ENCODE measurements at regions not wholly inside any gene's neighbourhood (a gene's known extent, or its start where the extent isn't known, plus 50 kb on each side); places are given as distances from the start of the nearest gene placed in this dataset.

- no peak for ATAC-seq (ENCODE audit: low read depth)
- 96% methylated on average over 7 of the region's 7 CpGs for WGBS (ENCODE audit: insufficient coverage)
- no peak overlapping the region for H3K4me3 Mint-ChIP-seq
- no peak overlapping the region for H3K27ac Mint-ChIP-seq
- no peaks in the 10 kb centered on the region for H3K36me3 ChIP-seq (replicated peaks in 1 of 2; ENCODE audit: control extremely low read depth in 1 of 2, control insufficient read depth in 1 of 2, extremely low read depth in 1 of 2, insufficient read depth in 2 of 2, low read length in 1 of 2)
- H3K4me1 Mint-ChIP-seq = no peaks in the 10 kb centered on the region
- ChIA-PET CTCF (no interaction called here), POLR2A (no interaction called here)
- H3K27me3 ChIP-seq (replicated peaks in 1 of 4; ENCODE audit: control extremely low read depth in 1 of 4, control insufficient read depth in 3 of 4, insufficient read depth in 4 of 4, low read length in 3 of 4) = no peaks in the 10 kb centered on the region
- no peaks in the 10 kb centered on the region for H3K79me2 ChIP-seq (ENCODE audit: control insufficient read depth, insufficient read depth, low read length)
- no peak for DNase-seq
- no peak overlapping the region for H3K4me3 ChIP-seq (ENCODE audit: control extremely low read depth in 1 of 5, extremely low read depth in 1 of 5, insufficient read depth in 1 of 5, low read depth in 2 of 5, low read length in 4 of 5)
- H3K9me3 ChIP-seq (ENCODE audit: control extremely low read depth in 1 of 3, control insufficient read depth in 2 of 3, insufficient read depth in 1 of 3, low read length in 2 of 3) = peaks cover 0 to 99% (median 23%) of the 10 kb centered on the region in 3 donors
- no peak for TF ChIP-seq CTCF (IDR thresholded peaks at IDR 0.05)
- no peak for TF ChIP-seq EZH2 (IDR thresholded peaks at IDR 0.05; ENCODE audit: borderline replicate concordance, insufficient read depth, low read depth, low read length, poor library complexity, severe bottlenecking)
- no peak overlapping the region for H3K4me2 ChIP-seq (replicated peaks; ENCODE audit: low read depth, low read length, poor library complexity, severe bottlenecking)
- no peaks in the 10 kb centered on the region for H3K27me3 Mint-ChIP-seq
- intact Hi-C loops (cut with micrococcal nuclease) = no loop called here
- H4K20me1 ChIP-seq (ENCODE audit: control insufficient read depth, insufficient read depth, low read length, poor library complexity, severe bottlenecking) = no peaks in the 10 kb centered on the region
- H2AFZ ChIP-seq (ENCODE audit: insufficient read depth, low read depth, low read length, poor library complexity, severe bottlenecking) = no peak overlapping the region
- H3K9me3 Mint-ChIP-seq (ENCODE audit: insufficient read depth) = peaks cover 5% of the 10 kb centered on the region
- H3K9ac ChIP-seq (ENCODE audit: low read length) = no peak overlapping the region
- H3K27ac ChIP-seq (ENCODE audit: low read length in 2 of 2) = no peak overlapping the region
- no peaks in the 10 kb centered on the region for H3K4me1 ChIP-seq (ENCODE audit: control insufficient read depth in 2 of 2, insufficient read depth in 2 of 2, low read length in 2 of 2)
Measured at GRCh38 chr15:25176616-25176923, 221.8 kb downstream of the SNRPN start.

- Histone ChIP-seq H3K27me3 (replicated peaks in 1 of 4; ENCODE audit: control extremely low read depth in 1 of 4, control insufficient read depth in 3 of 4, insufficient read depth in 4 of 4, low read length in 3 of 4) (no peaks in the 10 kb centered on the region), H3K79me2 (ENCODE audit: control insufficient read depth, insufficient read depth, low read length) (no peaks in the 10 kb centered on the region), H3K27ac (ENCODE audit: low read length in 2 of 2) (no peak overlapping the region), H3K4me2 (replicated peaks; ENCODE audit: low read depth, low read length, poor library complexity, severe bottlenecking) (no peak overlapping the region), H3K9me3 (ENCODE audit: control extremely low read depth in 1 of 3, control insufficient read depth in 2 of 3, insufficient read depth in 1 of 3, low read length in 2 of 3) (peaks cover 0 to 99% (median 22%) of the 10 kb centered on the region in 3 donors), H3K9ac (ENCODE audit: low read length) (no peak overlapping the region), H4K20me1 (ENCODE audit: control insufficient read depth, insufficient read depth, low read length, poor library complexity, severe bottlenecking) (no peaks in the 10 kb centered on the region), H3K36me3 (replicated peaks in 1 of 2; ENCODE audit: control extremely low read depth in 1 of 2, control insufficient read depth in 1 of 2, extremely low read depth in 1 of 2, insufficient read depth in 2 of 2, low read length in 1 of 2) (no peaks in the 10 kb centered on the region), H3K4me1 (ENCODE audit: control insufficient read depth in 2 of 2, insufficient read depth in 2 of 2, low read length in 2 of 2) (no peaks in the 10 kb centered on the region), H2AFZ (ENCODE audit: insufficient read depth, low read depth, low read length, poor library complexity, severe bottlenecking) (no peak overlapping the region), H3K4me3 (ENCODE audit: control extremely low read depth in 1 of 5, extremely low read depth in 1 of 5, insufficient read depth in 1 of 5, low read depth in 2 of 5, low read length in 4 of 5) (no peak overlapping the region)
- H3K9me3 Mint-ChIP-seq (ENCODE audit: insufficient read depth) = peaks cover 5% of the 10 kb centered on the region
- CTCF ChIA-PET = no interaction called here
- H3K4me1 Mint-ChIP-seq = no peaks in the 10 kb centered on the region
- H3K27me3 Mint-ChIP-seq = no peaks in the 10 kb centered on the region
- no peak for ATAC-seq (ENCODE audit: low read depth)
- H3K4me3 Mint-ChIP-seq = no peak overlapping the region
- 90% methylated on average over 20 of the region's 21 CpGs for WGBS (ENCODE audit: insufficient coverage)
- no peak for TF ChIP-seq EZH2 (IDR thresholded peaks at IDR 0.05; ENCODE audit: borderline replicate concordance, insufficient read depth, low read depth, low read length, poor library complexity, severe bottlenecking)
- no peak for TF ChIP-seq CTCF (IDR thresholded peaks at IDR 0.05)
- H3K27ac Mint-ChIP-seq = no peak overlapping the region
- DNase-seq = no peak
- POLR2A ChIA-PET = no interaction called here
- intact Hi-C loops (cut with micrococcal nuclease) = no loop called here
Measured at GRCh38 chr15:25176991-25177954, 222.5 kb downstream of the SNRPN start.
